Skeletal muscle cell (primary cell): ENCODE measurements at regions not wholly inside any gene's neighbourhood (a gene's known extent, or its start where the extent isn't known, plus 50 kb on each side); places are given as distances from the start of the nearest gene placed in this dataset.

Experiments
- DNase-seq: peaks from one replicate; pipeline ENCODE4 v3.0.0-alpha.2; 2010; ENCODE audit warnings: low read depth
- H3K4me3 ChIP-seq: 2 replicates; pipeline ENCODE4 v1.5.1; 2011; ENCODE audit warnings: low read depth, mild to moderate bottlenecking, control low read depth, low read length, moderate library complexity

DNA sequence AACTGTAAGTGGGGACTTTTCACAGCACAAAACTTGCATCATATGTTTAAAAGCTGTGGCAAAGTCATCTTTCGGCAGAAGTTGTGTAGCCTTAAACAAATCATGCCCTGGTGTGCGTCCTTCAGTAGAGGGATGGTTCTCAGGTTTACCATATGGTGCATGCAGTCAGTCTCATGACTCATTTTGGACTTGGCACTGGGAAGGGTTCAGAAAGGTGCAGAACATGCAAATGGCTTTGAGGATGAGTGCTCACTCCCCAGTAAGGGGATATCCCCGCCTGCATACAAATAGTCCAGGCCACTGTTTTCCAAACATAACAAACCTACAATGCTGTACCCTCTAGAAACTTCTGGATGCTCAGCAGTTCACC is 260.3 kb downstream of the NDUFS4 start:
- no peak overlapping the region for H3K4me3 ChIP-seq
- DNase-seq: no peak

DNA sequence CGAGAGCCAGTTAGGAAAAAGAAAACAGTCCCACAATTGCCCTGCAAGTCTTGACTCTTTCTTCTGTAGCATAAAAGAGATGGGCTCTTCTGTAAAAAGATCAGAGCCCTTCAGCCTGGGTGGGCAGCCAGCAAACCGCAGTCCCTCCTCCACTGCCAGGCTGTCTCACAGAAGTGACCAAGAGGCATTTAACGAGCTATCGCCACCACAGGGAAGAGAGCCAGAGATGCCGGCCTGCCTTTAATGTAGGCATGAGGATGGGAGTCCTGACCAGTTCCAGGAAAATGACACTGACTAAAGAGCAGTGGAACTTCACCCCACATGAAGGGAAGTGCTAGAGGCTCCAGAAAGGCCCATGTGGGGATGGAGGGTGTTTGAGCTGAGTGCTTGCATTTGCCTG is 264.6 kb downstream of the NDUFS4 start:
- H3K4me3 ChIP-seq: no peak overlapping the region
- DNase-seq: no peak

DNA sequence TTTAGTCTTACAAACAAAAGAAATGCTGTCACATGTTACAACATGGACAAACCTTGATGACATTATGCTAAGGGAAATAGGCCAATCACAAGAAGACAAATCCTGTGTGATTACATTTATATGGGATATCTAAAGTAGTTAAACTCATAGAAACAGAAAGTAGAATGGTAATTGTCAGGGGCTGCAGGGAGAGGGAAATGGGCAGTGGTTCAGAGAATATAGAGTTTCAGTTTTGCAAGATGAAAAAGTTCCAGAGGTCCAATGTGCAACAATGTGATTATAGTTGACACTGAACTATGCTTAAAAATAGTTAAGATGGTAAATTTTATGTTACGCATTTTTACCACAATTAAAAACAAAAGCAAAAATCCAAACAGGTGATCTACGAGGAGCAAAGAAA is 265.5 kb downstream of the NDUFS4 start:
- no peak overlapping the region for H3K4me3 ChIP-seq
- no peak for DNase-seq

DNA sequence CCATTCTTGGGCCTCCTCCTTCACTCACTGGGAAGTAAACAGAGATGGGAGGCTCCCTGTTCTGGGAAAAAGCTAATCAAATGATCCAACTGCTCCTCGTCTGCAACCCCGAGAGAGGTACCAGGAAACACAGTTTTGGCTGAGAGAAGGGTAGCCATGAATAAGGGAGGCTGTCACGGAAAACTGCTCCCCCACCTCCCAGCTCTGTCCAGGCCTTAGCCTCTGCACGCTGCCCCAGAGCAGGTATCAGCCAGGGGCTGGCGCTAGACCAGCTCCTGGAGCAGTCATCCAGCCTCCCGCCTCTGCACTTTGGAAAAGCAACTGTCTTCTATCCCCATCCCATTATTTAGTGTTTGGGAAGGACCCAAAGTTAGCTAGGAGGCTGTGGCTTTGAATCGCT is 266.1 kb downstream of the NDUFS4 start:
- H3K4me3 ChIP-seq: no peak overlapping the region
- no peak for DNase-seq

DNA sequence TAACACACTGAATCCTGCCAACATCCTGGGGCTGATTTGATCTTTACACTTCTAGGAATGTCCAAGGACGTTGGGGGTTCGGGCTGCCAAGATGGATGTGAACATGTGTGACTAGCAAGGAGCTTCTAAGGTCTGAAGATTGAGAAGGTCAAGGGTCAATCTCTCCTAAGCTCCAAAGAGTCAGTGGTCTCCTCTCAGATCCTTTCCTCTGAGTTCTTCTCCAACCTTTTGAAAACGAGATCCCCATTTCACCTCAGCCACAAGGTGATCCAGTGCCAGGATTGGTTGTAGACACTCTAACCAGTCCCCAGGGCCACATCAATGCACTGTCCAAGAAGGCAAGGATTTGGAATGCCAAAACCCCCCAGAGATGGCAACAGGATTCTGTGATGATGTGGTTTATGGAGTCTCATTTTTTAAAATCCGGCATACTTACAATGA is 266.8 kb downstream of the NDUFS4 start:
- H3K4me3 ChIP-seq: no peak overlapping the region
- no peak for DNase-seq

DNA sequence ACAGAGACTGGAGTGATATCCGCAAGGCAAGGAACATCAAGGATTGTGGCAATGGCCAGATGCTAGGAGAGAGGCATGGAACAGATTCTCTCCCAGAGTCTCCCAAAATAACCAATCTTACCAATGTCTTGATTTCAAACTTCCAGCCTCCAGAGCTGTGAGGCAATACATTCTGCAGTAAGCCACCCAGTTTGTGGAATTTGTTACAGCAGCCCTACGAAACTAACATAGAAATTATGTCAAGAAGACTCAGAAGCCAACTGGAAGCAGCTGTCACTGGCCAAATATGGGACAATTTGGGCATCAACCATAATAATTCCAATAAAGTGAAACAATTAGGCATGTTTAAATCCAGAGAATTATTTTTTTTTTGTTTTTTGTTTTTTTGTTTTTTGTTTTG is 271.1 kb downstream of the NDUFS4 start:
- H3K4me3 ChIP-seq: no peak overlapping the region
- DNase-seq: no peak
